ENCODE measurements at regions not wholly inside any gene's neighbourhood (a gene's known extent, or its start where the extent isn't known, plus 50 kb on each side); places are given as distances from the start of the nearest gene placed in this dataset.

DNA sequence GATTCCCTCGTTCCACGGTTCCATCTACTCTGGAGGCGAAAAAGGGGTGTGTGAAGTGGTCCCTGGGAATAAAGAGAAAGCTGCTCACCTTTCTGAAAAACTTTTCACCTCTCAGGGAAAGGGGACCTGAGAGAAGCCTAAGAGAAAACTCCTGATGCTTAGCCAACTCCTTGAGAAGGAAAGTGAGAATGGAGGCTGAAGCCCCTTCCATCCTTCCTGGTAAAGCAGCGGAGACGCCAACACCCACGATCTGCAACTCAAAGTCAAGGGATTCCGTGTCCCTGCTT is 110.0 kb downstream of the ARF6 start:
- peak overlapping the region; percentile 59 to 89 for H3K9ac ChIP-seq (ENCODE audit: low read depth in 1 of 2, low read length in 2 of 2)
- H3K4me3 ChIP-seq (ENCODE audit: low read depth in 1 of 3, low read length in 3 of 3) = peak overlapping the region; percentile 21 to 64 (median 41)
- DNase-seq (ENCODE audit: low spot score) = no peak
- peak overlapping the region; percentile 92 to 94 for H3K27ac ChIP-seq (ENCODE audit: low read depth in 1 of 2, low read length in 2 of 2)
- 17% methylated on average over 7 of the region's 7 CpGs for WGBS
- H3K36me3 ChIP-seq (ENCODE audit: control insufficient read depth in 4 of 4, insufficient read depth in 3 of 4, low read depth in 1 of 4, low read length in 3 of 4) = no peaks in the 10 kb centered on the region
- H3K4me1 ChIP-seq (ENCODE audit: control insufficient read depth in 4 of 4, insufficient read depth in 4 of 4, low read length in 3 of 4) = peaks cover 9 to 42% (median 34%) of the 10 kb centered on the region in 4 donors
- no peaks in the 10 kb centered on the region for H3K9me3 ChIP-seq (ENCODE audit: control insufficient read depth in 4 of 4, low read length in 3 of 4)
- no peak for TF ChIP-seq SP1 (IDR thresholded peaks at IDR 0.05)
- no peak for TF ChIP-seq RAD21 (IDR thresholded peaks at IDR 0.05)
- TF ChIP-seq JUND (IDR thresholded peaks at IDR 0.05) = no peak
- TF ChIP-seq, protein P1, sequence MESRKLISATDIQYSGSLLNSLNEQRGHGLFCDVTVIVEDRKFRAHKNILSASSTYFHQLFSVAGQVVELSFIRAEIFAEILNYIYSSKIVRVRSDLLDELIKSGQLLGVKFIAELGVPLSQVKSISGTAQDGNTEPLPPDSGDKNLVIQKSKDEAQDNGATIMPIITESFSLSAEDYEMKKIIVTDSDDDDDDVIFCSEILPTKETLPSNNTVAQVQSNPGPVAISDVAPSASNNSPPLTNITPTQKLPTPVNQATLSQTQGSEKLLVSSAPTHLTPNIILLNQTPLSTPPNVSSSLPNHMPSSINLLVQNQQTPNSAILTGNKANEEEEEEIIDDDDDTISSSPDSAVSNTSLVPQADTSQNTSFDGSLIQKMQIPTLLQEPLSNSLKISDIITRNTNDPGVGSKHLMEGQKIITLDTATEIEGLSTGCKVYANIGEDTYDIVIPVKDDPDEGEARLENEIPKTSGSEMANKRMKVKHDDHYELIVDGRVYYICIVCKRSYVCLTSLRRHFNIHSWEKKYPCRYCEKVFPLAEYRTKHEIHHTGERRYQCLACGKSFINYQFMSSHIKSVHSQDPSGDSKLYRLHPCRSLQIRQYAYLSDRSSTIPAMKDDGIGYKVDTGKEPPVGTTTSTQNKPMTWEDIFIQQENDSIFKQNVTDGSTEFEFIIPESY (IDR thresholded peaks at IDR 0.05) = no peak
- no peak for TF ChIP-seq NR2F2 (IDR thresholded peaks at IDR 0.05)
- TF ChIP-seq YY1 (IDR thresholded peaks at IDR 0.05) = no peak
- no peak for TF ChIP-seq FOXA2 (IDR thresholded peaks at IDR 0.05)
- no peak for TF ChIP-seq GABPA (IDR thresholded peaks at IDR 0.05 in 1 of 2, conservative IDR thresholded peaks at IDR 0.05 in 1 of 2)
- TF ChIP-seq HNF4A (conservative IDR thresholded peaks at IDR 0.05) = no peak
- no peak for TF ChIP-seq RXRA (IDR thresholded peaks at IDR 0.05)
- TF ChIP-seq, protein P2, sequence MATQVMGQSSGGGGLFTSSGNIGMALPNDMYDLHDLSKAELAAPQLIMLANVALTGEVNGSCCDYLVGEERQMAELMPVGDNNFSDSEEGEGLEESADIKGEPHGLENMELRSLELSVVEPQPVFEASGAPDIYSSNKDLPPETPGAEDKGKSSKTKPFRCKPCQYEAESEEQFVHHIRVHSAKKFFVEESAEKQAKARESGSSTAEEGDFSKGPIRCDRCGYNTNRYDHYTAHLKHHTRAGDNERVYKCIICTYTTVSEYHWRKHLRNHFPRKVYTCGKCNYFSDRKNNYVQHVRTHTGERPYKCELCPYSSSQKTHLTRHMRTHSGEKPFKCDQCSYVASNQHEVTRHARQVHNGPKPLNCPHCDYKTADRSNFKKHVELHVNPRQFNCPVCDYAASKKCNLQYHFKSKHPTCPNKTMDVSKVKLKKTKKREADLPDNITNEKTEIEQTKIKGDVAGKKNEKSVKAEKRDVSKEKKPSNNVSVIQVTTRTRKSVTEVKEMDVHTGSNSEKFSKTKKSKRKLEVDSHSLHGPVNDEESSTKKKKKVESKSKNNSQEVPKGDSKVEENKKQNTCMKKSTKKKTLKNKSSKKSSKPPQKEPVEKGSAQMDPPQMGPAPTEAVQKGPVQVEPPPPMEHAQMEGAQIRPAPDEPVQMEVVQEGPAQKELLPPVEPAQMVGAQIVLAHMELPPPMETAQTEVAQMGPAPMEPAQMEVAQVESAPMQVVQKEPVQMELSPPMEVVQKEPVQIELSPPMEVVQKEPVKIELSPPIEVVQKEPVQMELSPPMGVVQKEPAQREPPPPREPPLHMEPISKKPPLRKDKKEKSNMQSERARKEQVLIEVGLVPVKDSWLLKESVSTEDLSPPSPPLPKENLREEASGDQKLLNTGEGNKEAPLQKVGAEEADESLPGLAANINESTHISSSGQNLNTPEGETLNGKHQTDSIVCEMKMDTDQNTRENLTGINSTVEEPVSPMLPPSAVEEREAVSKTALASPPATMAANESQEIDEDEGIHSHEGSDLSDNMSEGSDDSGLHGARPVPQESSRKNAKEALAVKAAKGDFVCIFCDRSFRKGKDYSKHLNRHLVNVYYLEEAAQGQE (IDR thresholded peaks at IDR 0.05) = no peak
- TF ChIP-seq, protein P3, sequence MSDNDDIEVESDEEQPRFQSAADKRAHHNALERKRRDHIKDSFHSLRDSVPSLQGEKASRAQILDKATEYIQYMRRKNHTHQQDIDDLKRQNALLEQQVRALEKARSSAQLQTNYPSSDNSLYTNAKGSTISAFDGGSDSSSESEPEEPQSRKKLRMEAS (IDR thresholded peaks at IDR 0.05) = no peak
- TF ChIP-seq FOXA1 (IDR thresholded peaks at IDR 0.05) = no peak
- no peak for TF ChIP-seq TAF1 (conservative IDR thresholded peaks at IDR 0.05)
- TF ChIP-seq, protein P4, sequence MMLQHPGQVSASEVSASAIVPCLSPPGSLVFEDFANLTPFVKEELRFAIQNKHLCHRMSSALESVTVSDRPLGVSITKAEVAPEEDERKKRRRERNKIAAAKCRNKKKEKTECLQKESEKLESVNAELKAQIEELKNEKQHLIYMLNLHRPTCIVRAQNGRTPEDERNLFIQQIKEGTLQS (IDR thresholded peaks at IDR 0.05) = no peak
- H3K27me3 ChIP-seq (ENCODE audit: control insufficient read depth in 4 of 4, insufficient read depth in 4 of 4, low read length in 3 of 4) = no peaks in the 10 kb centered on the region

GRCh38 chr14:50003213-50004021 is 110.5 kb downstream of the ARF6 start:
- Histone ChIP-seq H3K9me3 (ENCODE audit: control insufficient read depth in 4 of 4, low read length in 3 of 4) (no peaks in the 10 kb centered on the region), H3K4me3 (ENCODE audit: low read depth in 1 of 3, low read length in 3 of 3) (peak overlapping the region; percentile 21 to 64 (median 41)), H3K9ac (ENCODE audit: low read depth in 1 of 2, low read length in 2 of 2) (peak overlapping the region; percentile 89 to 94), H3K4me1 (ENCODE audit: control insufficient read depth in 4 of 4, insufficient read depth in 4 of 4, low read length in 3 of 4) (peaks cover 9 to 42% (median 34%) of the 10 kb centered on the region in 4 donors), H3K27ac (ENCODE audit: low read depth in 1 of 2, low read length in 2 of 2) (peak overlapping the region; percentile 92 to 94), H3K27me3 (ENCODE audit: control insufficient read depth in 4 of 4, insufficient read depth in 4 of 4, low read length in 3 of 4) (no peaks in the 10 kb centered on the region), H3K36me3 (ENCODE audit: control insufficient read depth in 4 of 4, insufficient read depth in 3 of 4, low read depth in 1 of 4, low read length in 3 of 4) (no peaks in the 10 kb centered on the region)
- DNase-seq (ENCODE audit: low spot score) = peak; percentile 93
- WGBS = 2% methylated on average over 54 of the region's 54 CpGs
- TF ChIP-seq CTCF (IDR thresholded peaks at IDR 0.05; ENCODE audit: low read depth, low read length, missing input control) (no peak), JUND (IDR thresholded peaks at IDR 0.05) (peak; percentile 26 to 45), RAD21 (IDR thresholded peaks at IDR 0.05) (peak; percentile 49 to 50), YY1 (IDR thresholded peaks at IDR 0.05) (peak; percentile 69), NR2F2 (IDR thresholded peaks at IDR 0.05) (peak; percentile 64), FOXA1 (IDR thresholded peaks at IDR 0.05) (peak; percentile 54), HNF4A (conservative IDR thresholded peaks at IDR 0.05) (peak; percentile 90 to 97), EGR1 (IDR thresholded peaks at IDR 0.05; ENCODE audit: low read depth in 2 of 2) (peak; percentile 96), RXRA (IDR thresholded peaks at IDR 0.05) (peak; percentile 73 to 81), GABPA (IDR thresholded peaks at IDR 0.05 in 1 of 2, conservative IDR thresholded peaks at IDR 0.05 in 1 of 2) (peak in 1 of 2 donors; percentile 51), FOXA2 (IDR thresholded peaks at IDR 0.05) (peak; percentile 85)
- TF ChIP-seq, protein P1 (IDR thresholded peaks at IDR 0.05) = no peak
- TF ChIP-seq, protein P3 (IDR thresholded peaks at IDR 0.05) = peak; percentile 91
